Cardiac septum (tissue), 1 donor: ENCODE measurements at regions not wholly inside any gene's neighbourhood (a gene's known extent, or its start where the extent isn't known, plus 50 kb on each side); places are given as distances from the start of the nearest gene placed in this dataset.

Source experiments
- DNase-seq: peaks from one replicate; pipeline ENCODE4 v3.0.0-alpha.2; 2020; ENCODE audit warnings: low spot score
- intact Hi-C: fragments of 100-400 bp; cut with DNase I; formaldehyde crosslinking; loops from one replicate; pipeline ENCODE4 v1.14.0; 2022
- donor health status: DM: no; HTN: no; CAD: no.

GRCh38 chr6:170232186-170233002, 58.5 kb downstream of the DLL1 start:
- intact Hi-C loops = no loop called here
- DNase-seq = peak; percentile 70

GRCh38 chr6:170231293-170232185, 59.3 kb downstream of the DLL1 start:
- peak; percentile 72 for DNase-seq
- intact Hi-C loops = no loop called here

GRCh38 chr6:170230520-170231292, 60.2 kb downstream of the DLL1 start:
- peak; percentile 57 for DNase-seq
- intact Hi-C loops = no loop called here

- peak; percentile 68 for DNase-seq
- intact Hi-C loops = no loop called here
These were observed 60.9 kb downstream of the DLL1 start for GRCh38 chr6:170229851-170230519.

- DNase-seq = peak; percentile 44
- intact Hi-C loops = no loop called here
These were observed 61.5 kb downstream of the DLL1 start for GRCh38 chr6:170229396-170229795.

GRCh38 chr6:170228946-170229310, 62.0 kb downstream of the DLL1 start:
- peak; percentile 39 for DNase-seq
- intact Hi-C loops = no loop called here

- intact Hi-C loops = no loop called here
- DNase-seq = peak; percentile 51
These were observed 62.6 kb downstream of the DLL1 start for GRCh38 chr6:170227996-170228945.

GRCh38 chr6:170227521-170227983, 63.3 kb downstream of the DLL1 start:
- DNase-seq = peak; percentile 66
- intact Hi-C loops = no loop called here

GRCh38 chr6:170226647-170227046, 64.2 kb downstream of the DLL1 start:
- intact Hi-C loops = no loop called here
- DNase-seq = peak; percentile 36

- intact Hi-C loops = no loop called here
- peak; percentile 78 for DNase-seq
These were observed 64.9 kb downstream of the DLL1 start for GRCh38 chr6:170225852-170226417.

- DNase-seq = peak; percentile 71
- intact Hi-C loops = no loop called here
These were observed 65.9 kb downstream of the DLL1 start for GRCh38 chr6:170224694-170225660.

GRCh38 chr6:170223718-170224693, 66.9 kb downstream of the DLL1 start:
- peak; percentile 72 for DNase-seq
- intact Hi-C loops = no loop called here

GRCh38 chr6:170222498-170223471, 68.1 kb downstream of the DLL1 start:
- intact Hi-C loops = no loop called here
- peak; percentile 68 for DNase-seq

- DNase-seq = peak; percentile 62
- intact Hi-C loops = no loop called here
These were observed 69.0 kb downstream of the DLL1 start for GRCh38 chr6:170221753-170222400.
